SU-DHL-6 (cell line): ENCODE measurements at regions not wholly inside any gene's neighbourhood (a gene's known extent, or its start where the extent isn't known, plus 50 kb on each side); places are given as distances from the start of the nearest gene placed in this dataset.

Experiments
- CTCF ChIP-seq: fragments of 200-600 bp; sonication (generic); IDR thresholded peaks from one replicate; pipeline ENCODE4 v1.5.1; 2017; ENCODE audit warnings: antibody characterized with exemption, mild to moderate bottlenecking, low read length, moderate library complexity; ENCODE audit not compliant: insufficient read depth, poor library complexity, severe bottlenecking
- EZH2phosphoT487 ChIP-seq: fragments of 200-600 bp; sonication (generic), shearing (Covaris generic); conservative IDR thresholded peaks from 2 replicates; pipeline ENCODE4 v1.6.1; 2018; ENCODE audit warnings: mild to moderate bottlenecking, antibody characterized with exemption, low read length, moderate library complexity, mixed read lengths

DNA sequence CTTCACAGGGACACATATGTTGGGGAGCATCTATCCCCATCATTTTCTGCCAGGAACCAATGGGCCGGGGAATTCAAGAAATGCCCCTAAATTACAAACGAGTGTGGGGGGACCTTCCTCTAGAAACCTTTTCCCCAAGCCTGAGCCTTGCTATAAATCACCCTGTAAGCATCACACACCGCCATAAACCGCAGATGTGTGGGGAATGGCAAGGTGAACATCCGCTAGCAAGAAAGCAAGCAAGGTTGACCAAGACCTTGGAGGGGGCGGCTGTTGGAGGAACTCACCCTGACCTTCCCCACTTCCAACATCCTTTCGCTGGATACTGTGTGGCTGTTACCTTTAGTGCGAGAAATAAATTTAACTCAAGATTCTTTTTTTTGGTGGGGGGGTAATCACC lies 693.3 kb upstream of the TBX3 start:
- TF ChIP-seq EZH2phosphoT487 (no peak), CTCF (no peak)
